Naive B cell (primary cell): ENCODE measurements at regions not wholly inside any gene's neighbourhood (a gene's known extent, or its start where the extent isn't known, plus 50 kb on each side); places are given as distances from the start of the nearest gene placed in this dataset.
"Not testable (repeated sequence)": the region's sequence is repeated elsewhere in the genome, so short reads cannot be mapped to it uniquely, and the experiment has no call there.

Experiments used
- ATAC-seq, 2 donors: fragments of 150-1000 bp; cut with Tn5 transposase; 2 replicates each; pipeline ENCODE4 v1.10.0; 2021; ENCODE audit warnings: low read depth in 2 of 2, mild to moderate bottlenecking in 2 of 2, moderate library complexity in 2 of 2
- DNase-seq: peaks from one replicate; pipeline ENCODE4 v3.0.0; 2022
- H3K27ac Mint-ChIP-seq, 6 donors: one replicate each; pipeline ENCODE4 v1.8.0; 2020 to 2022; ENCODE audit warnings: mild to moderate bottlenecking in 6 of 6, mixed read lengths in 6 of 6, moderate library complexity in 5 of 6, inconsistent platforms in 2 of 6
- H3K27me3 Mint-ChIP-seq, 3 donors: one replicate each; pipeline ENCODE4 v1.8.0; 2021 to 2022; ENCODE audit warnings: mixed read lengths in 3 of 3, mild to moderate bottlenecking in 1 of 3
- H3K36me3 Mint-ChIP-seq, 2 donors: one replicate each; pipeline ENCODE4 v1.8.0; 2020 to 2022; ENCODE audit warnings: mixed read lengths in 2 of 2, inconsistent platforms in 1 of 2, mild to moderate bottlenecking in 1 of 2
- H3K4me1 Mint-ChIP-seq, 3 donors: one replicate each; pipeline ENCODE4 v1.8.0; 2020 to 2022; ENCODE audit warnings: mixed read lengths in 3 of 3, inconsistent platforms in 1 of 3, mild to moderate bottlenecking in 1 of 3, moderate library complexity in 1 of 3
- H3K4me3 Mint-ChIP-seq, 8 donors: one replicate each; pipeline ENCODE4 v1.8.0; 2020 to 2022; ENCODE audit warnings: mild to moderate bottlenecking in 8 of 8, mixed read lengths in 8 of 8, moderate library complexity in 8 of 8, inconsistent platforms in 2 of 8
- H3K9me3 Mint-ChIP-seq, 7 donors: one replicate each; pipeline ENCODE4 v1.8.0; 2020 to 2022; ENCODE audit warnings: mixed read lengths in 7 of 7, mild to moderate bottlenecking in 5 of 7, inconsistent platforms in 2 of 7, moderate library complexity in 1 of 7

DNA sequence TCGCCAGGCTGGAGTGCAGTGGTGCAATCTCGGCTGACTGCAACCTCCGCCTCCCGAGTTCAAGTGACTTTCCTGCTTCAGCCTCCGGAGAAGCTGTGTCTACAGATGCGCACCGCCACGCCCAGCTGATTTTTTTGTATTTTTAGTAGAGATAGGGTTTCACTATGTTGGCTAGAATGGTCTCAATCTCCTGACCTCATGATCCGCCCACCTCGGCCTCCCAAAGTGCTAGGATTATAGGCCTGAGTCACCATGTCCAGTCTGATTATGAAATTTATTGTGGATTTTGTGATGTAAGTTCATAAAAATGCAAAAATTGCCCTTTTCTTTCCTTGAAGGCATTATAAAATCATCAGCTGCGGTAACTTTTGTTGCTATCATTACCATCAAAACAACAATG, 1688.3 kb upstream of the ADGRL3 start:
- not testable (repeated sequence) for H3K27me3 Mint-ChIP-seq, H3K36me3 Mint-ChIP-seq, DNase-seq, H3K4me1 Mint-ChIP-seq, H3K27ac Mint-ChIP-seq, H3K4me3 Mint-ChIP-seq, ATAC-seq, H3K9me3 Mint-ChIP-seq

DNA sequence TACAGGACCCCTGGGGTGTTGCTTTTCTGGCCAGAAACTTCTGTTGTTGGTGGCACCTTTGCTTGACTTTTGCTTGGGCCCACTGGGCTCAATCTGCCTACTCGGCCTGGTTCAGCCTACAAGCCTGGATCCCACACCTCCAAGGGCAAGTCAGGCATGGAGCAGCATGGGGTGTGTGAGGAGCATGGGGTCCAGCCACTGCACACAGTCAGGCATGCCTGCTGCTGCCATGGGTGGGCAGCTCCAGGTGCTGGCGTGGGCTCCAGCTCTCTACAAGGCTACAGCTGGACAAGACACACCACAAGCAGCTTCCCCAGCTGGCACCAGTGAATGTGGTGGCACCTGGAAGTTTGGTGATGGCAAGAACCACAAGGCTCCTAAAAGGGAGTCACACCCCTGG, 1683.1 kb upstream of the ADGRL3 start:
- Mint-ChIP-seq H3K27ac (peak overlapping the region in 1 of 6 donors; percentile 47), H3K4me3 (no peak overlapping the region), H3K4me1 (no peaks in the 10 kb centered on the region), H3K9me3 (no peaks in the 10 kb centered on the region), H3K27me3 (no peaks in the 10 kb centered on the region), H3K36me3 (no peaks in the 10 kb centered on the region)
- ATAC-seq (no peak), DNase-seq (no peak)

DNA sequence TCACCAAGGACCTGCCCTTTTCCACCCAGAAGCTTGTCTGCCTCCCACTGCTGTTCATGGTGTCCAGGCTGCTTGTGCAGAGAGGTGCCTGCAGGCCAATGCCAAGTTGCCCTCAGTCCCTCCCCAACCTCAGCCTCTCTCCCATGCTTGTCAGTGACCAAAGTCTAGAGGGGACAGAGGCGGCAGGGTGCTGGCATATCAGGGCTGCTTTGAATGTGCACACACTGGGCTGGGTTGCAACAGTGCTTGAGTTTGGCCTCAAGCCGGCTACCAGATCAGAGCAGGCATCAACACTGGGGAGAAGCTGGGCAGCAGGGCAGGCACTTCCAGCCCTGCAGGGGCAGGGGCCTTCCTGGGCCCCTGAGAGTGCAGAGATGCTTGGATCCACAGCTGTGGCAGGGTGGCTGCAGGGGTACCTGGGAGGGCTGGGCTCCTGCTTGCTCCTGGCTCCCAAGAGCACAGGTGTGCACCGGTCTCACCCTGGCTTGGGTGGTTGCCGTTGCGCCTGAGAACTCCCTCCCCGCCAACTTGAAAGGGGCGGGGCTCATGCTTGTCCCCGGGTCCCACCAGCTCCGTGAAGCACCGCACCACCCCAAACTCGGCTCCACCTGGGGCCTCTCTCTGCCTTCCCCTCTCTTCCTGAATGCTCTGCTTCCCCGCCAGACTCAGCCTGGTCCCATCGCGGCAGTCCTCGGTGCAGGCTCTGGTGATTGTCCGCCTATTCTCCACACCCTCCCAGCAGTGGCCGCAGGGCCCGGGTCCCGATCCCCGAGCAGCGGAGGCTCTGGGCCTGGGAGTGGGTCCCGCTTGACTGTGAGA, 1681.9 kb upstream of the ADGRL3 start:
- H3K27me3 Mint-ChIP-seq, result no peaks in the 10 kb centered on the region
- H3K27ac Mint-ChIP-seq, result no peak overlapping the region
- no peaks in the 10 kb centered on the region for H3K9me3 Mint-ChIP-seq
- H3K4me1 Mint-ChIP-seq, result no peaks in the 10 kb centered on the region
- H3K4me3 Mint-ChIP-seq, result no peak overlapping the region
- no peaks in the 10 kb centered on the region for H3K36me3 Mint-ChIP-seq
- DNase-seq (no peak), ATAC-seq (no peak)

DNA sequence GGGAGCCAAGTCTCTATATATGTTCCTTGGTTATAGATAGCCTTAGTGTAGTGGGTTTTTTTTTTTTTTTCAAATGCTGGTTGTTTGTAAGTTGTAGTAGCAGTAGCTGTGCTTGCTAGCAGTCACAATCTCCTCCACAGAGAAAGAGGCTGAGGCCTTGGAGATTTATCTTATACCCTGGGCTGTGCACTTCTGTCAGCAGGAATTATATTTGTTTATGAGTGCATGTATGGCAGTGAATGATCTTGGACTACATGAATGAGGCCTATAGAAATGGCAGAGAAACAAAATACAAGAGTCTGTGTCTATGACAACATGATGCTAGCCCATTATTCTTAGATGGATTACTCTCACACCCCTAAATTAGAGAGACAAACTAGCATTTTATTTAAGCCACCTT, 1674.2 kb upstream of the ADGRL3 start:
- Mint-ChIP-seq H3K4me1 (no peaks in the 10 kb centered on the region), H3K27me3 (no peaks in the 10 kb centered on the region)
- ATAC-seq, result no peak

DNA sequence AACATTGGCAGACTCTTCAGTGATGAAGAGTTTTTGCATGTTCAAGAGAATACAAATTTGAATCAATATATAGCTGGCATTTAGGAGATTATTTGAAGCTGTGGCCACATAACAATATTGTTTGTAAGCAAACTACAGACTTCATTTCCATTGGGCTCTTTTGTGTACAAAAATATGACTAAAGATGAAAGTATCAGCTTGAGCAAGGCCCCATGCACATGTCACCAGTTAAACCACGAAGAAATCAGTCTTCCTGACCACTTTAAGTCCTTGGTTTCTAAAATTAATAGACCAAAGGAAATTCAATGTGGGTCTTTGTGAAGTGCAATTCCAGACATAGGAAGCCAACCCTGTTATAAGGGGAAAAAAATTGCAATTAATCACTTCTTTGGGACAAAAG, 1664.6 kb upstream of the ADGRL3 start:
- DNase-seq (no peak), ATAC-seq (no peak)
- no peaks in the 10 kb centered on the region for H3K36me3 Mint-ChIP-seq
- no peak overlapping the region for H3K4me3 Mint-ChIP-seq
- H3K9me3 Mint-ChIP-seq, result peaks cover 0 to 2% (median 0%) of the 10 kb centered on the region in 7 donors
- no peaks in the 10 kb centered on the region for H3K27me3 Mint-ChIP-seq
- no peak overlapping the region for H3K27ac Mint-ChIP-seq
- H3K4me1 Mint-ChIP-seq, result no peaks in the 10 kb centered on the region

More for the DNA sequence above, 1674.2 kb upstream of the ADGRL3 start:
- Mint-ChIP-seq H3K9me3 (peaks cover 0 to 6% (median 1%) of the 10 kb centered on the region in 7 donors), H3K27ac (peak overlapping the region in 1 of 6 donors; percentile 19), H3K4me3 (no peak overlapping the region), H3K36me3 (no peaks in the 10 kb centered on the region)
- DNase-seq, result no peak

DNA sequence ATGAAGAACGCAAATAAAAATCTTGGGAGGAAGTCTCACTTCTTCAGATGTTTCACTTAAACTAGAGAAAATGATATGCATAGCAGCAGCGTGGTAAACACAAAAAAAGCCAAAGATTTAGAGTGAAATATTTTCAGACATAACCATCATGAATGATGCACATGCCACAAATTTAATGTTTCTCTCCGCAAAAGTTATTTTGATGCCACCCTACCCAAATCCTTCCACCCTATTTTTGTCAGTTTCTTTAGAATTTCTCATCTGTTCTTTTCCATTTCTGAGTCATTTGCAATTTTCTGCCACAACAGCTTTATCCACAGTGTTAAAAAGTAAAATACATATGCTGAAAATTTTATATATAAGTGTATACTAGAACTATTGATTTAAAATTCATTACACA, 1663.7 kb upstream of the ADGRL3 start:
- no peak overlapping the region for H3K27ac Mint-ChIP-seq
- no peak overlapping the region for H3K4me3 Mint-ChIP-seq
- H3K27me3 Mint-ChIP-seq, result no peaks in the 10 kb centered on the region
- H3K36me3 Mint-ChIP-seq, result no peaks in the 10 kb centered on the region
- DNase-seq (no peak), ATAC-seq (no peak)
- no peaks in the 10 kb centered on the region for H3K9me3 Mint-ChIP-seq
- H3K4me1 Mint-ChIP-seq, result no peaks in the 10 kb centered on the region

DNA sequence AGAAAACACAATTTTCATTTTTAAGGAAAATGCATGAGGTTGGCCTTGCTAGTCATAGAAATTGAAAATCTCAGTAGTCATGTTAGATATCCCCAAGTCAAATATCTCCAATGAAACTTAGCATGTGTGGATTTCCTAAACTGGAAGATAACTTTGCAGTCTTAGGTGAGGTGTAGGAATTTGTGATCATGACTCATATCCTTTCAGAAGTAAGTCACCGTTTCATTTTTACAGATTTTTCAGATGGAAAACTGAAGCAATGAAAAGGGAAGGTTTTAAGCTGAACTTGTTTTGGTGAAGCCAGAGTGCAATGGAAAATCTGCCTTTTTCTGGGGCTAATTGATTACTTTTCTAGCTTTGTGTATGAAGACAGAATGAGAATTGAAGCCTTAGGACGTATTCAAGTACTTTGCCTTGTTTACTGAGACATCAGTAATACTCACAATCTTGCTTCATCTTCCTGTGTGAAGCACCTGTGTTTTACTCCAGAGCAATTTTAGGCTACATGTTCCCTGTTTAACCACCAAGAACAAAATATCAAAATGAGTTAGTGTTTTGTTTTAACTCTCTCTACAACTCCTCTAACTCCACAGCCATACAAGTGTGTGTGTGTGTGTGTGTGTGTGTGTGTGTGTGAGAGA, 1662.8 kb upstream of the ADGRL3 start:
- Mint-ChIP-seq H3K9me3 (no peaks in the 10 kb centered on the region), H3K27me3 (no peaks in the 10 kb centered on the region), H3K4me1 (no peaks in the 10 kb centered on the region), H3K27ac (no peak overlapping the region), H3K36me3 (no peaks in the 10 kb centered on the region), H3K4me3 (no peak overlapping the region)
- ATAC-seq, result no peak
- no peak for DNase-seq

DNA sequence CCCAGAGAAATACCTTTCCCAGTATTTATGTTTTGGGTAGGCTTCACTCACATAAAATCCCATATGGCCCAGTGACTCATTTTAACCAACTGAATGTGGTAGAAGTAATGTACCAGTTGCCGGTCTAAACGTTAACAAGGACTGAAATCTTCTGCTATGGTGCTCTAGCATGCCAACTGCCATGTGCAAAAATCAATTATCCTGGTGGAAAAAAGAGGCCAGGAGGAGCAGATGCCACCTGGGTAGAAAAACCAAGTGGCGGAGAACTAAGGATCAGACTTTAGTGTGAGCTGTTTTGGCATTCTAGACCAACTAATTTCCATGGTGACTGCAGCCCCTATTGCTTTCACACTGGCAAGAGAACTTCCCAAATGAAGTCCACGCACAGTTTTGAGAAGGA, 1660.7 kb upstream of the ADGRL3 start:
- H3K27me3 Mint-ChIP-seq, result no peaks in the 10 kb centered on the region
- no peak for DNase-seq
- no peaks in the 10 kb centered on the region for H3K36me3 Mint-ChIP-seq

DNA sequence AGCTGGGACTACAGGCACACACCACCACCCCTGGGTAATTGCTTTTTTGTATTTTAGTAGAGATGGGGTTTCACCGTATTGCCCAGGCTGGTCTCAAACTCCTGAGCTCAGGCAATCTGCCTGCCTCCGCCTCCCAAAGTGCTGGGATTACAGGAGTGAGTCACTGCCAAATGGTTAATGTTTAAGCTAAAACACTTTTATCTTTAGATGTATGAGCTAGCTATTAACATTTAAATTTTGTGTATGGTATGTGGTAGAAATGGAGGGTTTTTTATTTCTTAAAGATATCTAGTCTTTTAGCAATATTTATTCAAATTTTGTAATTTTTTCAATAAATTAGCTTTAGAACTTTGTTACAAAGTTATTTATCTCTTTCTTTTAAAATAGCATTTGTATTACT, 1659.8 kb upstream of the ADGRL3 start:
- no peak for DNase-seq
- H3K36me3 Mint-ChIP-seq, result no peaks in the 10 kb centered on the region
- no peak overlapping the region for H3K27ac Mint-ChIP-seq
- no peaks in the 10 kb centered on the region for H3K4me1 Mint-ChIP-seq
- H3K27me3 Mint-ChIP-seq, result no peaks in the 10 kb centered on the region
- no peak overlapping the region for H3K4me3 Mint-ChIP-seq
- peaks cover 0 to 3% (median 0%) of the 10 kb centered on the region in 7 donors for H3K9me3 Mint-ChIP-seq
- no peak for ATAC-seq

More for the DNA sequence above, 1660.7 kb upstream of the ADGRL3 start:
- Mint-ChIP-seq H3K4me1 (no peaks in the 10 kb centered on the region), H3K9me3 (peaks cover 0 to under 1% (median 0%) of the 10 kb centered on the region in 7 donors), H3K27ac (no peak overlapping the region), H3K4me3 (no peak overlapping the region)
- no peak for ATAC-seq

DNA sequence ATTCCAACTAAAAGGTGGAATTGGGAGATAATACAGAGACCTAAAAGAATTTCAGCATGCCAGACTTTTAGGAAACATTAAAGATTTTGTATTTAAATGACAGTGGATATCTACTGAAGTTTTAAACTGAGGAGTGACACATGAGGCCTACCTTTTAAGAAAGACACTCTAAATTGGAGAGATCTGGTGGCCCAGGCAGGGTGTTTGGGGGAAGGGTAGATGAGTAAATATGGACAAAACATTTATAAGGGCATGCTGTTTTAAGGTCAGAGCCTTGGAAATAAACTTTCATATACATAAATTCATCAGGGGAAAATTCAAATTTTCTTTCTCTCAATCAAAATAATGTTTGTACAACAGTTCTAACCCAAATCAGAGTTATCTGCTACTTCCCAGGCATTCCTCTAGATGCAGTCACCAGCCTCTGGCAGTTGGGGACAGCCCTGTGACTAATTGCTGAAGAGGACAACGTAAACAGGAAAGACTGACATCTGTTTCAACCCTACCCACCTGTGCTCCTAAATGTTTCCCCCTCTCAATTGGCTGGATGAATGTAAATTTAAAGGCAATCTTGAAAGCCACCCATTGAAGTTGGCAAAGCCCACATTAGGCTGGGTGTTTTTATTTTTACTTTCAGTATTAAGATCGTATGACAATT, 1646.9 kb upstream of the ADGRL3 start:
- DNase-seq, result no peak
- H3K4me3 Mint-ChIP-seq, result peak overlapping the region in 7 of 8 donors; percentile 10 to 79 (median 28)

DNA sequence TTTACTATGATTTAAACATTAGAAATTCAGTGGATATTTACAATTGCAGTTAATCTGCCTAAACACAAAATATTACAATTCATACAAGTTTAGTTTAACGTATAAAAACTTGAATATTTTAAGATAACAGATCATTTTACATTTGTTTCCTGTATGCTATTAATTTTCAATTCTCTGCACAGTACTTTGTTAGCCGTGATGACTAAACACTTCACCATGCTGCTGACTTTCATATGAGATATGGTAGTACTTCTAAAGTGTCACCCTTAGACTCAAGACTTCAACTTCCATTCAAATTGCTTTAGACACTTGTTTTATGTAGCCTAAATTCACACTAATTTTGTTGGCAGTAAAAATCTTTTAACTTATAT, 1646.4 kb upstream of the ADGRL3 start:
- H3K4me3 Mint-ChIP-seq, result peak overlapping the region in 6 of 8 donors; percentile 14 to 79 (median 30)

More for the DNA sequence above, 1646.9 kb upstream of the ADGRL3 start:
- Mint-ChIP-seq H3K27me3 (no peaks in the 10 kb centered on the region), H3K4me1 (peaks cover 9 to 18% (median 14%) of the 10 kb centered on the region in 3 donors), H3K9me3 (peaks cover 0 to 4% (median 0%) of the 10 kb centered on the region in 7 donors), H3K36me3 (no peaks in the 10 kb centered on the region), H3K27ac (peak overlapping the region in 5 of 6 donors; percentile 0 to 81 (median 43))
- ATAC-seq, result peak in 1 of 2 donors; percentile 60

DNA sequence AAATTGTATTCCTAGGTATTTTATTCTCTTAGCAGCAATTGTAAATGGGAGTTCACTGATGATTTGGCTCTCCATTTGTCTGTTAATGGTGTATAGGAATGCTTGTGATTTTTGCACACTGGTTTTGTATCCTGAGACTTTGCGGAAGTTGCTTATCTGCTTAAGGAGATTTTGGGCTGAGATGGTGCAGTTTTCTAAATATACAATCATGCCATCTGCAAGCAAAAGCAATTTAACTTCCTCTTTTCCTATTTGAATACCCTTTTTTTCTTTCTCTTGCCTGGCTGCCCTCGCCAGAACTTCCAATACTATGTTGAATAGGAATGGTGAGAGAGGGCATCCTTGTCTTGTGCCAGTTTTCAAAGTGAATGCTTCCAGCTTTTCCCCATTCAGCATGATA, 1643.9 kb upstream of the ADGRL3 start:
- not testable (repeated sequence) for H3K36me3 Mint-ChIP-seq, H3K4me3 Mint-ChIP-seq, H3K27me3 Mint-ChIP-seq, DNase-seq, ATAC-seq, H3K27ac Mint-ChIP-seq, H3K9me3 Mint-ChIP-seq
- peaks cover 9 to 18% (median 14%) of the 10 kb centered on the region in 3 donors for H3K4me1 Mint-ChIP-seq

More for the DNA sequence above, 1646.4 kb upstream of the ADGRL3 start:
- H3K4me1 Mint-ChIP-seq, result peaks cover 9 to 18% (median 14%) of the 10 kb centered on the region in 3 donors
- DNase-seq (no peak), ATAC-seq (no peak)
- H3K27me3 Mint-ChIP-seq, result no peaks in the 10 kb centered on the region
- peak overlapping the region in 2 of 6 donors; percentile 26 to 43 for H3K27ac Mint-ChIP-seq
- H3K36me3 Mint-ChIP-seq, result no peaks in the 10 kb centered on the region
- peaks cover 0 to 4% (median 0%) of the 10 kb centered on the region in 7 donors for H3K9me3 Mint-ChIP-seq

DNA sequence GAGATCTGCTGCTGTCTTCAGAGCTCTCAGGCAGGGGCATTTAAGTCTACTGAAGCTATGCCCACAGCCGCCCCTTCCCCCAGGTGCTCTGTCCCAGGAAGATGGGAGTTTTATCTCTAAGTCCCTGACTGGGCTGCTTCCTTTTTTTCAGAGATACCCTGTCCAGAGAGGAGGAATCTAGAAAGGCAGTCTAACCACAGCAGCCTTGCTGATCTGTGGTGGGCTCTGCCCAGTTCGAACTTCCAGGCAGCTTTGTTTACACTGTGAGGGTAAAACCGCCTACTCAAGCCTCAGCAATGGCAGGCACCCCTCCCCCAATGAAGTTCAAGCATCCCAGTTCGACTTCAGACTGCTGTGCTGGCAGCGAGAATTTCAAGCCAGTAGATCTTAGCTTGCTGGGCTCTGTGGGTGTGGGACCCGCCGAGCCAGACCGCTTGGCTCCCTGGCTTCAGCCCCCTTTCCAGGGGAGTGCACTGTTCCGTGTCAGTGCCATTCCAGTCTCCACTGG, 1639.9 kb upstream of the ADGRL3 start:
- H3K4me3 Mint-ChIP-seq, H3K4me1 Mint-ChIP-seq, ATAC-seq, DNase-seq, H3K36me3 Mint-ChIP-seq, H3K27ac Mint-ChIP-seq, H3K9me3 Mint-ChIP-seq, H3K27me3 Mint-ChIP-seq: not testable (repeated sequence)
